HG03135 (cell line): ENCODE measurements at regions not wholly inside any gene's neighbourhood (a gene's known extent, or its start where the extent isn't known, plus 50 kb on each side); places are given as distances from the start of the nearest gene placed in this dataset.
A peak's percentile ranks its signal among the peaks of the same experiment; 100 is the strongest.

Experiments used
- ATAC-seq: cut with Tn5 transposase; IDR thresholded peaks from one replicate; pipeline ENCODE4 v1.9.1; 2021; ENCODE audit warnings: mild to moderate bottlenecking, moderate library complexity; ENCODE audit not compliant: unreplicated experiment

DNA sequence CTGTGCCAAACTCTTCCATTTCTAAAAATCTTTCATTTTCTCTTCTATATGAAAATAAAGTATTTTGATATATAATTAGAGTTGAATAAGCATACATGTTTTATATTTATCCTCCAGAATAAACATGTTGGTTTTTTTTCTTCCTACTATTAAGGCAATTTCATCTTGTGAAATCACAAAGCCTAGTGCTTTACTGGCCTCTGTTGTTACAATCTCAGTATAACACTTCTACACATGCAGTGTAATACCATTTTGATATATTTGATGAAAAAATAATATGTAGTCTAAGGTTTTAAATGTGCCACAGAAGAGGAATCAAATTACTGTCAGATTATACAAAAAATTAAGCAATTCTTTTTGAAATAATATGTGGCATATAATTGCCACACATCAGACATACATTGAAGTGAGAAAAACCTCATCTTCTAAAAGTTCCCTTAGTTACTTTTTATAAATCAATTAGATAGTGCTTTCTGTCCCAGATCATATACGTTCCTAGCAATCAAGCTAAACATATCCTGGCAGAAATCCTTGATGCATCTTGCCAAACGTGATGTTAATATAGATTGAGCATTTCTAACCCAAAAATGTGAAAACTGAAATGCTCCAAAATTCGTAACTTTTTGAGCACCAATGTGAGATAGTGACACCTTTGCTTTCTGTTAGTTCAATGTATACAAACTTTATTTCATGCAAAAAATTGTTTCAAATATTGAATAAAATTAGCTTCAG, 225.1 kb upstream of the MANEA start:
- ATAC-seq = no peak

DNA sequence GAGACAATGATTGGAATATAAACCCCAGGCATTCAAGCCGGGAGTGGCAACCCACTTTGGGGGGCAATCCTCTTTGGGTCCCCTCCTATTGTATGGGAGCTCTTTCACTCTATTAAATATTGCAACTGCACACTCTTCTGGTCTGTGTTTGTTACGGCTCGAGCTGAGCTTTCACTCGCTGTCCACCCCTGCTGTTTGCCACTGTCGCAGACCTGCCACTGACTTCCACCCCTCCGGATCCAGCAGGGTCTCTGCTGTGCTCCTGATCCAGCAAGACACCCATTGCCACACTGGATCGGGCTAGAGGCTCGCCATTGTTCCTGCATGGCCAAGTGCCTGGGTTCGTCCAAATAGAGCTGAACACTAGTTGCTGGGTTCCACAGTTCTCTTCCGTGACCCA, 222.8 kb upstream of the MANEA start:
- no peak for ATAC-seq

DNA sequence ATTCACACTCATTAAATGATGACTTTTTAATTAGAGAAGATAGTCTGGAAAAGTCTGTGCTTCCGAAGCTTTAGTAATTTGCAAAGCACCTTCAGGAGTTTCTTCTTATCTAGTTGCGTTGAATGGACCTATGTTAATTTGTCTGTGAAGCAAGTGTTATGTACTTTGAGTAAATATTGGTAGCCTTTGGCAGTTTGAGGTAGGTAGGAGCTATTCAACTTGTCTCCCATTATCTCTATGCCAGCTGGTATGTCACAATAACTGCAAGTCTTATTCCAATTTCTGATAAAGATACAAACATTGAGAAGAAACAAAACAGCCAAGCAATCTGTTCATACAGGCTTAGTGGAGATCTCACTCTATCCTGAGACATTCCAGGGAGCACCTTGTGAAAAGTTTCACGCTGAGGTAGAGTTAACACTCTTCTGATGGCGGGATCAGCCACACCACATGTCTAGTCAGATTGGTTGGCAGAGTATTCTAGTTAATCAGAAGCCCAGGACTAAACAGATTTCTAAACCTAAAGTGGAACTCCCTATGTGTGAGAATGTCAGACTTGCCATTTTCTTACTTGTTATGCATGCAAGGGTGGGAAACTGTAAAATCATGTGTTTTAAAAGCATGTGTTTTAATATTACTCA, 219.8 kb upstream of the MANEA start:
- ATAC-seq = no peak

DNA sequence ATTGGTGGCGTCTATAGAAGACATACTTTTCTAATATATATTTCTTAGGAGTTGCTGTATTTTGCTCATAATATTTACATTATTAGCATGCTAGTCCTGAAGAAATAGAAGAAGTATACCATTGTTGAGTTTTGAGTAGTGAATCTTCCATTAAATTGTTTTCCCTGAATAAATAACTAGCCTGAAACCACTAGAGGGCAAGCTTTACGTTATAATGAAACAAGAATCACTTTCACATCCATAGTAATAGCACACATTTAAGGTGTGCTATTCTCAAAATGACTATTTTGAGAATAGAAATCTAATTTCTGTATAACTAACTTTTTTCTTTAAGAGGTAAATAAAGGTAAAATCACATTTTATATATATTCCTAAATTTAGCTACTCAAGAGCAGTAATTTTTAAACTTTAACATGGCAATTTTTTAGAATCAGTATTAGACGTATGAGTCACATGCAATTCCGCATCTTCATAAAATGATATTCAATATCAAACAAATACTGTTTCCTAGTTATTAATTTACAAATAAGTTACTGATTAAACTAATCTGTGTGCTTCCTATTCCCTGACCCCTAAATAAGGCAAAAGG, 213.2 kb upstream of the MANEA start:
- peak; percentile 84 for ATAC-seq

DNA sequence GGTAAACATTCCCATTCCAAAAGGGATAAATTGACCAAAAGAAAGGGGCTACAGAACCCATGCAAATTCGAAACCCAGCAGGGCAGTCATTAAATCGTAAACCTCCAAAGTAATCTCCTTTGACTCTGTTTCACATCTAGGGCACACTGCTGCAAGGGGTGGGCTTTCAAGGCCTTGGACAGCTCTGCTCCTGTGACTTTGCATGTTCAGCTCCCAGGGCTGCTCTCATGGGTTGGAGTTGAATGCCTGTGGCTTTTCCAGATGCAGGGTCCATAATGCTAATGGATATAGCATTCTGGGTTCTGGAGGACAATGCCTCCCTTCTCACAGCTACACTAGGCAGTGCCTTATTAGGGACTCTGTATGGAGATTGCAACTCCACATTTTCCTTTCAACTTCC, 211.9 kb upstream of the MANEA start:
- no peak for ATAC-seq

DNA sequence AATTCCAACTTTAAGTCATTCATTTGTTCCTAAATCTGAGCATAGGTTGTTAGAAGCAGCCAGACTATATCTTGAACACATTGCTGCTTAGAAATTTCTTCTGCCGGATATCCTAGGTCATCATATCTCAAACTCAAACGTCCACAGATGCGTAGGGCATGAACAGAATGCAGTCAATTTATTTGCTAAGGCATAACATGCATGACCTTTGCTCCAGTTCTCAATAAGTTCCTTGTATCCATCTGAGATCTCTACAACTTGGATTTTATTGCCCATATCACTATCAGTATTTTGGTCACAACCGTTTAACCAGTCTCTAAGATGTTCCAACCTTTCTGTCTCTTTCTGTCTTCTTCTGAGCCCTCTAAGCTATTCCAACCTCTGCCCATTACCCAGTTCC, 210.9 kb upstream of the MANEA start:
- no peak for ATAC-seq

DNA sequence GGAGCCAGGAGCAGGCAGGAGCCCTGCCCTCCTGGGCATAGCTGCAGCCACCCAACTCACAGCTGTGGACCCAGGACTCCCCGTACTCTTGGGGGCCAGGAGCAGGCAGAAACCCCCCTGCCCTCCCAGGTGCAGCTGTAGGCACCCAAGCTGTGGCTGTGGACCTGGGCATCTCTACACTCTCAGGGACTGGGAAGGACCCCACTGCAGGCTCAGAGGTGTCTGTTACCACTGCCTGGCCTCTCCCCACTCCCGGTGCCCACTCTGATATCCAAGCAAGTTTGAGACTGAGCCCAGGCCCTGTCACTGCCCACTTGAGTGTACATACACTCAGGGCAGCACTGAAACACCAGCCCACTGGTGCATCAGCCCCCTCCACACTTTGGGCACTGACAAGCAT, 193.5 kb upstream of the MANEA start:
- ATAC-seq = no peak

DNA sequence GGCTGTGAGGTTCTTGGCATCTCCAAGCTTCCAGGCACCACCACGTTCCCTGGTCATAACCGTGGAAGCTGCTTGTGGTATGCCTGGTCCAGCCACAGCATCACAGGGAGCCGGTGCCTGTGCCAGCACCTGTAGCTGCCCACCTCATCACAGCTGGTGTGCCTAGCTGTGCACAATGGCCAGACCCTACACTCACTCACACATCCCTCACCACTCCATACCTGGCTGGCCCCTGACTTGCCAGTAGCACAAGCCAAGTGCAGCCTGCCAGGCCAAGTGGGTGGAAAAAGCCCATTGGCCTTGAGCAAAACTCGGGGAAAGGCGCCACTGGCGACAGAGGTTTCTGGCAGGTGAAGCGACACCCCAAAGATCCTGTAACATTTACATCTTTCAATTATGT, 192.3 kb upstream of the MANEA start:
- no peak for ATAC-seq

DNA sequence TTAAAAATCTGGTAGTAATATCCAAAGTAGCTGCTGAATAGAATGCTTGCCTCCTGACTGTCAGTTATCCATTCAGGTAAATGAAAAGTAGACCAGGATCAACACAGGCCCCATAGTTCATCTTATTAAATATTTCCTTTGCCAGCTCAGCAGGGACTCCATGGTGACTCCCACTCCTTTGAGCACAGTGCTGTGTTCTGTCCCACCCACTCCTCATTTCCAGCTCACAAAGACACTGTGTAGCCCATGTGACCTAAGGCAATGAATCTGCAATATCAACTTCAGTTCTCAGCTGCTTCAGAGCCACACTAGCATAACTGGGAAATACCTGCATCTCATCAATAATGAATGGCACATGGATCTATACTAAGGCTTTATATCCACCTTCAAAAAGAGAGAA, 189.5 kb upstream of the MANEA start:
- no peak for ATAC-seq

DNA sequence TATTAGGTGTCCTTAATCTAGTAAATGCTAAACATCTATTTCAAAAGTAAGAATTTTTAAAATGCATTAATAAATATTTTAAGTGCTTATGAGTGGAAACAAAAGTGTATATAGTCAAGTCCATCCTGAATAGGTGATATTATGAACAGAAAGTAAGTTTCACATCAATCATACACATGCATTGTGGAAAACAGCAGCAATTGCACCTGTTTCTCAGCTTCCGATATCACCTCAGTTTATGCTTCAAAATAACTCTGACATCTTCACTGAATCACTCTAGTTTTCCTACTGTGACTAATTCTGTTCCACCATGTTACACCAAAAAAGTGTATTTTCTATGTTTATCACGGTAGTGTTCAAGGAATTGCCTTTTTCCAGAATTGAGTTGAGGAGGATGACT, 172.6 kb upstream of the MANEA start:
- no peak for ATAC-seq

DNA sequence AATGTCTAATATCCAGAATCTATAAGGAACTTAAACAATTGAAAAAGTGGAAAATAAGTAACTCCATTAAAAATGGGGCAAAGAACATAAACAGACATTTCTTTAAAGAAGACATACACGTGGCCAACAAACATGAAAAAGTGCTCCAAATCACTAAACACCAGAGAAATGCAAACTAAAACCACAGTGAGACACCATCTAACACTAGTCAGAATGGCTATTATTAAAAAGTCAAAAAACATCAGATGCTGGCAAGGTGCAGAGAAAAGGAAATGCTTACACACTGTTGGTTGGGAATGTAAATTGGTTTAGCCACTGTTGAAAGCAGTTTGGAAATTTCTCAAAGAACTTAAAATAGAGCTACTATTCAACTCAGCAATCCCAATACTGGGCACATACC, 169.2 kb upstream of the MANEA start:
- no peak for ATAC-seq

DNA sequence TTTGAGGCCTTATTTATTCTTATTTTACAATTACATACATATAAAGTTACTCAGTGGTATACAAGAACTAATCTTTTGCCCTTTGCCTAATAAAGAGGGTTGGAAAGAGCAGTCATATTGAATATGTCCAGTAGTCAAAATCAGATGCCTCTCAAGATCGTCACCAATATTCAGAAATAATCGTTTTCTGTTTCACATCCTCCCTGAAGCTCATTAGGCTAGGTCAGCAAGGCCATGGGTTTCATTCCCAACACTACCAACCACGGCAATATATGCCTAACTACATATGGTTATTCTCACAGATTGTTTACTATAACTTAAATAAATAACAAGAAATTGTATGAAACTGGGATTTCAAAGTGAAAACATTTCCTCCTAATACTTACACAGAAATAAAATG, 167.2 kb upstream of the MANEA start:
- no peak for ATAC-seq

DNA sequence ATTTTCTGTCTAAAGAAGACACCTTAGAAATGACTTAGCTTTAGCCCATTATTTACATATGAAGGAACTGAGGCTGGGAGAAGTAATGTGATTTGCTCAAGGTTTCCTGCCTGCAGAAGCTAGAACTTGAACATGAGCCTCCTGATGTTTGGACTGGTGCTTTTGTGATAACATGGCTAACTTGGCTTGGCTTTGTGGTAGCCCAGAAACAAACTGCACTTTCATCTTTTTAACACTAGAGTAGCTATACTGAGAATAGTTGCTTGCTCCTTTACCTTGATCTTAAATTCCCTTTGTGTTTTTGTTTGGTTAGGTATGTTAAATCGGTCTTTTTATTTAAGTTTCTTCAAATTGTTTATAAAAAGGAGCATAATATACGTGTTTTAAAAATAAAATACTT, 163.5 kb upstream of the MANEA start:
- no peak for ATAC-seq

DNA sequence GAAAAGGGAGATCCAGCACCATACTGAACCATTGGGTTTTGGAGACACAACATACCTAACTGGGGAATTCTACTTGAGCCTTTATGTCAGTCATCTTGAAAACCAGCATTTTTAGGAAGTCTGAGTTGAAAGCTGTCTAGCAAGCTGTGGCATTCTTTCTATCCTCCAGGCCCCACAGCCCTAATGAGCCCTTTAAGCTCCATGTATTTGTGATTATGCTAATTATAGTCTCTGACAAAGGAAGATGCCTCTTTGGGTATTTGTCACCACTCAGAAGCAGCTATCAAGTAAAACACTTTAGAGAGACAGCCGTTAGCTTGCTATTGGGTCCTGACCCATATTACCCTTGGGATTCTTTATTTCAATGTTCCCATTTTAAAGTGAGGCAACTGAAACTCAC, 159.5 kb upstream of the MANEA start:
- ATAC-seq = no peak

DNA sequence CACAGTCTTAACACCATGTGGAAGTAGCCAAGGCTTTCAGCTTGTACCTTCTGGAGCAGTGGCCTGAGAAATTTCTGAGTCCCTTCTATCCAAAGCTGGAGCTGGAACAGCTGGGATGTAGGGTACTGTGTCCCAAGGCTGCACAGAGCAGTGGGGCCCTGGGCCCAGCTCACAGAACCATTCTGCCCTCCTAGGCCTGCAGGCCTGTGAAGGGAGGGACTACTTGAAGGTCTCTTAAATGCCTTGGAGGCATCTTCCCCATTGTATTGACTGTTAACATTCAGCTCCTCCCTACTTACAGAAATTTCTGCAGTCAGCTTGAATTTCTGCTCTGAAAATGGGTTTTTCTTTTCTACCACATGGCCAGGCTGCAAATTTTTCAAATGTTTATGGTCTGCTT, 156.5 kb upstream of the MANEA start:
- no peak for ATAC-seq

DNA sequence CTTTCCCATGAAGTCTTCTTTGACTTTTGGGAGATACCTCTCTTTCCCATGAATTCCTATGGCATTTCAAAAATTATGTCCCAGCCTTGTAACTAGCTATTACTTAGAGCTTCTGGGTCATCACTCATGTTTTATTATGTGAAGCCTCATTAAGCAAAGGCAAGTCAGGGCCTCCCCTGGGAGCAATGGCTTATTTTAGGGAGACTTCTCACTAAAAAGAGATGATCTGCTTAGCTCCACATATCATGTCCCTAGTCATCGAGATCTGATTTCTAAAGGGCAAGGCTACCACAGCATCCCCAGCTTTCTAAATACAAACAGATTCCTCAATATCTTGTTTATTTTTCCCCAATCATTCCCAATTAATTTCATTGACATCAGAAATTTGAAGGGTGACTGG, 154.0 kb upstream of the MANEA start:
- no peak for ATAC-seq

DNA sequence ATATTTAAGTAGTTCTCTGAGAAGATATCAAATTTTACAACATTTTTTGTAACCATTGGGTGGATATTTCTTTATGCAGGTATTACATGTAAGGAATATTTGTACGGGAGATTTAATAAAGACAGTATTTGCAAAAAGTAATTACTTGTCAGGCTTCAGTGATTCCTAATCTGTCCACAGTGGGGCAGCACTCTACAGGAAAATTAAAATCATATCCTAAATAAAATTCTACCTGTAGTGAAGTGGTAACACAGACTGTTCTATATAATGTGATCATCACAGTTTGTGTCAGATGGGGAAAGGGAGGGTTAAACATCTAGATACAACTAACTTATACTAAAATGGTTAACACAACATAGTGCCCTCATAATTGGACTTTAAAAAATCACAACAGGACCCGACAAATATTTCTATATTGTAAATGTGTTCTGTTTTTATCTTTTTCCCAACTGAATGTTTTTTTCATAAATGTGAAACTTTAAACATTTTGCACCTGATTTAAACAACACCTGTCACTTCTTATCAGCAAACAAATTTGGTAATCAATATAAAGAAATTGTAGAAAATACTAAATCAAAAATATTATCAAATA, 145.6 kb upstream of the MANEA start:
- no peak for ATAC-seq

DNA sequence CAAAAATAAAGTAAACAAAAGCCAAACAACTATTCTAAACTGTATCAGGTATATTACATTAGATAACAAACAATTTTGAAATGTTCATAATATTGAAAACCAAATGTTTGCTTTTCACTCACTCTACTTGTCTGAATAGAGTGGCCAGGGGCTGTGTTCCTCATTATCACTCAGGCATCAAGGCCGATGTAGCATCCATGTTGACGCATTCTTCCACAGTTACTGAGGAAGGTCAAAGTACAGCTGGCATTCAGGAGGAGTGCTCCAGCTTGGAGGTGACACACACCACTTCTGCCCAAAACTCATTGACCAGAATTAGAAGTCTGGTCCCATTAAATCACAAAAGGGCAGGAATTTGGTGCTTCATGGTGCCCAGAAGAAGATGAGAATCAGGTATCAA, 137.6 kb upstream of the MANEA start:
- no peak for ATAC-seq

DNA sequence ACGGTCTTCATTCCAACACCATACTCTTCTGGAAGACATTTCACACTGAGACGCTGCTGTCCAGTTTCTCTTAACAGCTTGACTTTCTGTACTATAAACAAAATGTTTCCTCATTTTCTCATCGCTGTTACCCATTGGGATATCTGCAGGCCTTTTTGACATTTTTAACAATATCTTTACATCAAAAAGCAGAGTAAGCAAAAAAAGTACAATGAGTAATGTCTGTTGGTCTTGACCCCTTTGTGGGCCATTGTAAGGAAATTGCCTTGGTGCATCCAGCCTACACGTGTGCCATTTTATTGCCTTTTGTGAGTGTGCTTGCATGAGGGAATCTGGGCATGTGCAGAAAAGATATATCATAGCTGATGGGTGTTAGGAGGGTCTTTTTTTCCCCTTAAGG, 129.1 kb upstream of the MANEA start:
- no peak for ATAC-seq

DNA sequence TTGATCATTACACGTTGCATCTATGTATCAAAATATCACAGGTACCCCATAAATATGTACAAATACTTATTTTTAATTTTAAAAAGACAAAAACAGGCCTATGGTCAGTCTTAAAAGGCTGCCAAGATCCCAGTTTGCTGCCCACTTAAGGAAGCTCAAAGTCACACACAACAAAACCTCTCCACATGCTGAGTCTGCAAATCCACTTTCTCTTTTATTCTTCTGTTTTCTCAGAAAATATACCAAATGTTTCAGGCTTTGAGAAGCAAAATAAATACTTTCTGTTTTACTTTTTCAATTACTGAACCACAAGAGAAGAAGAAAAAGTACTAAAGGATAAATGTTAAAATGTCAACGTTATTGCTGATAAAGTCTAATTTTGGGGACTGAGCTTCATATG, 107.8 kb upstream of the MANEA start:
- ATAC-seq = no peak

DNA sequence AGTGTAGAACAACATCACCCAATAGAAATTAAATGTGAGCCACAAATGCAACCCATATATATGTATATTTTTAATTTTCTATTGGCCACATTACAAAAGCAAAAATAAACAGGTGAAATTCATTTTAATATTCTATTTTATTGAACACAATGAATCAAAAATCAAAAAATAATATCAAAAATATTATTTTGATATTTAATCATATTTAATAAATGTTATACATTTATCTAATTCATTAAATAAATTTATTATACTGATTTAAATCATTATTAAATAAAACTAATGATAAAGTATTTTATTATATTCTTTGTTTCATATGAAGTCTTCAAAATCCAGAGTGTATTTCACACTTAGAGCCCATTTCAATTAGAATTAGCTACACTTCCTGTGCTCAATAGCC, 98.4 kb upstream of the MANEA start:
- ATAC-seq = no peak

DNA sequence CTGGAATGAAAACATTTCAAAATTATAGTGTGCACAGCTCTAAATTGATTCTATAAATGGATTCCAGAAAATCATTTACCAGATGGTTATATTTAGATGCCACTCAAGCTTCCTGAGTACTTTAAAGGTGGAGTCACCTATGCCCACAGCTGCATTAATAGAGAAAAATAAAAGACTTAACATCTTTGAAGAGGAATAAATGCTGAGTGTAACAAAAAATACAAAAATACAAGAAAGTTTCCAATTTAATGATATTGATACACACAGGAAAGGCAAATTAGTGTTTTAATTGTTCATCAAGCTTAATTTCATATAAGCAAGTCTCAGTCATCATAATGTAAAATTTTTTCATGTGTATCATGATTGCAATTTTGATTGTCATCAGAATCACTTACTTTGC, 89.5 kb upstream of the MANEA start:
- ATAC-seq = no peak
